ENCODE measurements at regions not wholly inside any gene's neighbourhood (a gene's known extent, or its start where the extent isn't known, plus 50 kb on each side); places are given as distances from the start of the nearest gene placed in this dataset.

GRCh38 chrX:144648788-144649187 is 598.5 kb upstream of the SPANXN1 start:
- Histone ChIP-seq H3K9me3 (no peaks in the 10 kb centered on the region), H3K4me1 (no peaks in the 10 kb centered on the region), H3K9ac (no peak overlapping the region), H4K20me1 (no peaks in the 10 kb centered on the region), H3K27me3 (peaks cover 44% of the 10 kb centered on the region), H3K36me3 (no peaks in the 10 kb centered on the region), H3K4me2 (no peak overlapping the region), H3K4me3 (no peak overlapping the region), H3K27ac (no peak overlapping the region)
- no peak for TF ChIP-seq Cebpa-rat (IDR thresholded peaks at IDR 0.05)

GRCh38 chrX:144681501-144681900 is 565.8 kb upstream of the SPANXN1 start:
- no peaks in the 10 kb centered on the region for H3K4me1 ChIP-seq
- H4K20me1 ChIP-seq = no peaks in the 10 kb centered on the region; the same call in 1 of the 2 replicates
- no peak overlapping the region for H3K9ac ChIP-seq
- no peak overlapping the region for H3K4me2 ChIP-seq
- no peaks in the 10 kb centered on the region for H3K9me3 ChIP-seq
- no peaks in the 10 kb centered on the region for H3K36me3 ChIP-seq
- H3K27me3 ChIP-seq = peaks cover 79% of the 10 kb centered on the region
- no peak overlapping the region for H3K4me3 ChIP-seq
- no peak overlapping the region for H3K27ac ChIP-seq
- no peak for TF ChIP-seq Cebpa-rat (IDR thresholded peaks at IDR 0.05)

DNA sequence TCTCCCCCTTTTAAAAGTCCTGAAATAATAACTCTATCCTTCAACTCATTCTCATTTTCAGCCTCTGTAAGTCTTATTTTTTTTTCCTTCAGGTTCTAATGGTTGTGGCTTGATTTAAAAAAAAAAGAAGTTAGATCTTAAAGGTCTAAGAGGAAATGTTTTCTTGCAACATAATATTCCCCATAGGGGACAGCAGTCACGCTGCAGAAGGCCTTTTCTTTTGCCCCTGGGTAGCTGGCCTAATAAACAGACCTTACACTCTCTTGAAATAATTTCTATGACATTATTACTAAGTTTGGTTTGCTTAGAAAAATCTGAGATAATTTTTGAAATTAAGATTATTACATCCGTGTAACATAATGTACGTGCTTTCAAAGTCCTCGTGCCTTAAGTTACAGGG is 564.1 kb upstream of the SPANXN1 start:
- H4K20me1 ChIP-seq = no peaks in the 10 kb centered on the region; the same call in 1 of the 2 replicates
- H3K4me3 ChIP-seq = no peak overlapping the region
- no peak overlapping the region for H3K27ac ChIP-seq
- no peak for TF ChIP-seq Cebpa-rat (IDR thresholded peaks at IDR 0.05)
- no peaks in the 10 kb centered on the region for H3K36me3 ChIP-seq
- peaks cover 73% of the 10 kb centered on the region for H3K27me3 ChIP-seq
- H3K4me2 ChIP-seq = no peak overlapping the region
- no peaks in the 10 kb centered on the region for H3K9me3 ChIP-seq
- no peak overlapping the region for H3K9ac ChIP-seq
- H3K4me1 ChIP-seq = no peaks in the 10 kb centered on the region

GRCh38 chrX:144709841-144710240 is 537.5 kb upstream of the SPANXN1 start:
- Histone ChIP-seq H4K20me1 (no peaks in the 10 kb centered on the region), H3K4me2 (no peak overlapping the region), H3K4me3 (no peak overlapping the region), H3K36me3 (no peaks in the 10 kb centered on the region), H3K27me3 (peaks cover 59% of the 10 kb centered on the region), H3K27ac (no peak overlapping the region), H3K4me1 (no peaks in the 10 kb centered on the region), H3K9ac (no peak overlapping the region), H3K9me3 (no peaks in the 10 kb centered on the region)
- TF ChIP-seq Cebpa-rat (IDR thresholded peaks at IDR 0.05) = no peak

DNA sequence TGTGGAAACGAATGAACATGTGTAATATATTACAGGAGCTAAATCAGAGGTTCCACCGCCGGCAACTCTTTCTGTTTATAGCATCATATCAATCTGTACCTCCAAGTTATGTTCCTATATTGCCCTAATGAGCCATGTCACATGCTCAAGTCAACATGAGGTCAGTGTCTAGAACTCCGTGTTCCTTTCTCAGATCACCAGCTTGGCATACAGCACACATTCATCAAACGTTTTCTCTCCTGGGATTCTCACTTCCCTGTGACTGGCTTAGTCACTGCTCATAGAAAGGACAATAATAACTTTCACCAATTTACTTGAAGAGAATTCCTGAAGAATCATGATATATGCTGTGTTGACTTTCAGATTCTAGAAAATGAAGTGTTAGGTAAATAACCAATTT is 532.0 kb upstream of the SPANXN1 start:
- TF ChIP-seq Cebpa-rat (IDR thresholded peaks at IDR 0.05) = no peak
- Histone ChIP-seq H3K9me3 (no peaks in the 10 kb centered on the region), H3K9ac (no peak overlapping the region), H3K27me3 (peaks cover 69% of the 10 kb centered on the region), H3K4me3 (no peak overlapping the region), H3K27ac (no peak overlapping the region), H3K36me3 (no peaks in the 10 kb centered on the region), H3K4me2 (no peak overlapping the region), H3K4me1 (no peaks in the 10 kb centered on the region), H4K20me1 (no peaks in the 10 kb centered on the region; the same call in 1 of the 2 replicates)

DNA sequence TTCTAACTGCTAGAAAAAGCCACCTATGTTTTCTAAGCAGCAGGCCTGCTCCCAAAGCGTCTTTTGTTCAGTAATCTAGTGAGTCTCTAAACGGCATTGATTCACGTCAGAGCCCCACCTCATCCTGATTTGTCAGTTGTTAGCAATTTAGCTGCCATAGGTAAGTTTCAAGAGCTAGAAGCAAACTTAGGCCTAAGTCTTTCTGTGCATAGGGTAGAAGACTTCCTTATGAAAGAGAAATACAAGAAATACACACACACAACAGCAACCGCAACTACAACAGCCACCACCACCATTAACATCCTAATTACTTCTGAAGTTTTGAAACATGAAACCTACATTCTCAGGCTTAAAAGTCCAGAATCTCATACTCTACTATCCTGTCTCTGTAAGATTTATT is 531.1 kb upstream of the SPANXN1 start:
- H3K9me3 ChIP-seq = no peaks in the 10 kb centered on the region
- H3K27me3 ChIP-seq = peaks cover 73% of the 10 kb centered on the region
- no peak overlapping the region for H3K9ac ChIP-seq
- H4K20me1 ChIP-seq = no peaks in the 10 kb centered on the region; the same call in 1 of the 2 replicates
- H3K4me2 ChIP-seq = no peak overlapping the region
- no peak overlapping the region for H3K27ac ChIP-seq
- H3K36me3 ChIP-seq = no peaks in the 10 kb centered on the region
- H3K4me1 ChIP-seq = no peaks in the 10 kb centered on the region
- no peak for TF ChIP-seq Cebpa-rat (IDR thresholded peaks at IDR 0.05)
- no peak overlapping the region for H3K4me3 ChIP-seq

GRCh38 chrX:144717682-144718081 is 529.6 kb upstream of the SPANXN1 start:
- H3K27ac ChIP-seq = no peak overlapping the region
- H3K4me1 ChIP-seq = no peaks in the 10 kb centered on the region
- no peaks in the 10 kb centered on the region for H3K9me3 ChIP-seq
- no peak overlapping the region for H3K9ac ChIP-seq
- no peaks in the 10 kb centered on the region for H3K36me3 ChIP-seq
- no peak overlapping the region for H3K4me2 ChIP-seq
- H4K20me1 ChIP-seq = no peaks in the 10 kb centered on the region; the same call in 1 of the 2 replicates
- no peak for TF ChIP-seq Cebpa-rat (IDR thresholded peaks at IDR 0.05)
- H3K27me3 ChIP-seq = peaks cover 84% of the 10 kb centered on the region
- no peak overlapping the region for H3K4me3 ChIP-seq

- Histone ChIP-seq H3K9ac (no peak overlapping the region), H3K4me1 (no peaks in the 10 kb centered on the region), H3K36me3 (no peaks in the 10 kb centered on the region), H3K27ac (no peak overlapping the region), H3K4me3 (no peak overlapping the region), H3K9me3 (no peaks in the 10 kb centered on the region), H4K20me1 (no peaks in the 10 kb centered on the region; the same call in 1 of the 2 replicates), H3K27me3 (peaks cover 88% of the 10 kb centered on the region), H3K4me2 (no peak overlapping the region)
- TF ChIP-seq Cebpa-rat (IDR thresholded peaks at IDR 0.05) = no peak
Observed at GRCh38 chrX:144722307-144722706, 525.0 kb upstream of the SPANXN1 start.

DNA sequence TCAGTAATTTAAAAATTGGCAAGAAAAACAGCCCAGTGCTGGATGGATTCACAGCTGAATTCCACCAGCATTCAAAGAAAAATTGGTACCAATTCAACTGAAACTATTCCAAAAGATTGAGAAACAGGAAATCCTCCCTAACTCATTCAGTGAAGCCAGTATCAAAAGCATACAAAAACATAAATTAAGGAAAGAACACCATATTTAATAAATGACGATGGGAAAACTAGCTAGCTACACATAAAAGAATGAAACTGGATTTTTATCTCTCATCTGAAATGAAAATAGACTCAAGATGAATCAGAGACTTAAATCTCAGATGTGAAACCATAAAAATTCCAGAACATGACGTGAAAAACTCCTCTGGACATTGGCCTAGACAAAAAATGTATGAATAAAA is 516.8 kb upstream of the SPANXN1 start:
- Histone ChIP-seq H3K27me3 (peaks cover 70% of the 10 kb centered on the region), H3K27ac (no peak overlapping the region), H3K36me3 (no peaks in the 10 kb centered on the region), H3K4me1 (no peaks in the 10 kb centered on the region), H3K4me3 (no peak overlapping the region), H3K9me3 (no peaks in the 10 kb centered on the region), H3K4me2 (no peak overlapping the region), H4K20me1 (no peaks in the 10 kb centered on the region), H3K9ac (no peak overlapping the region)
- no peak for TF ChIP-seq Cebpa-rat (IDR thresholded peaks at IDR 0.05)

DNA sequence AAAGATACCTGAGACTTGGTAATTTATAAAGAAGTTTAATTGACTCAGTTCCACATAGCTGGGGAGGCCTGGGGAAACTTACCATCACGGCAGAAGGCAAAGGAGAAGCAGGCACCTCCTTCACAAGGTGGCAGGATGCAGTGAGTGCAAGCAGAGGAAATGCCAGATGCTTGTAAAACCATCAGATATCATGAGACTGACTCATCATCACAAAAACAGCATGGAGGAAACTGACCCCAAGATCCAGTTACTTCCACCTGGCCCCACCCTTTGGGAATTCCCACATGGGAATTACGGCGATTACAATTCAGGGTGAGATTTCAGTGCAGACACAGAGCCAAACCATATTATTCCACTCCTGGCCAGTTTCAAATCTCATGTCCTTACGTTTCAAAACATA is 514.7 kb upstream of the SPANXN1 start:
- Histone ChIP-seq H3K9ac (no peak overlapping the region), H3K27ac (no peak overlapping the region), H3K4me2 (no peak overlapping the region), H4K20me1 (no peaks in the 10 kb centered on the region), H3K36me3 (no peaks in the 10 kb centered on the region), H3K4me3 (no peak overlapping the region), H3K27me3 (peaks cover 50% of the 10 kb centered on the region), H3K4me1 (no peaks in the 10 kb centered on the region), H3K9me3 (no peaks in the 10 kb centered on the region)
- TF ChIP-seq Cebpa-rat (IDR thresholded peaks at IDR 0.05) = no peak

- Histone ChIP-seq H3K4me3 (no peak overlapping the region), H3K4me2 (no peak overlapping the region), H3K9me3 (no peaks in the 10 kb centered on the region), H3K9ac (no peak overlapping the region), H3K36me3 (no peaks in the 10 kb centered on the region), H3K27me3 (peaks cover 78% of the 10 kb centered on the region), H3K4me1 (no peaks in the 10 kb centered on the region), H3K27ac (no peak overlapping the region), H4K20me1 (no peaks in the 10 kb centered on the region; the same call in 1 of the 2 replicates)
- peak; percentile 30; the same call in 1 of the 2 replicates for TF ChIP-seq Cebpa-rat (IDR thresholded peaks at IDR 0.05)
Observed at GRCh38 chrX:144738246-144738645, 509.1 kb upstream of the SPANXN1 start.

Data from BLaER1 (cell line).